ENCODE measurements at regions not wholly inside any gene's neighbourhood (a gene's known extent, or its start where the extent isn't known, plus 50 kb on each side); places are given as distances from the start of the nearest gene placed in this dataset.

DNA sequence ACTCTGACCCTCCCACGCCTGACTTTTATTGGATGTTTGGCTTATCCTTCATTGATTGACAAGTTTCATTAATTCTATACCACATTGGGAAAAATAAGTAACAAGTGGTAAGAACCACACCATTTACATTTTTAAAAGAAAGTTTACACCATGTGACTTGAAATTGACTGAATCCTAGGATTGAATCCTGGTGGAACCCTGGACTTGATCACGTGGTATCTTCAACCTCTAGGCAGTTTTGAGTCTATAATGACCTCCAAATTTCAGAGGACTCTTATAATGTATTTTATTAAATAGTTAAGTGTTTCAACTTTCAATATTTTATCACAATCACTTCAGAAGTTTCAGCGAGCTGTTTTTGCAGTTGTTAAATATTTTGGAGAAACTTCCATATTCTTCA lies 172.0 kb downstream of the SLC6A15 start:
- no peak for DNase-seq

DNA sequence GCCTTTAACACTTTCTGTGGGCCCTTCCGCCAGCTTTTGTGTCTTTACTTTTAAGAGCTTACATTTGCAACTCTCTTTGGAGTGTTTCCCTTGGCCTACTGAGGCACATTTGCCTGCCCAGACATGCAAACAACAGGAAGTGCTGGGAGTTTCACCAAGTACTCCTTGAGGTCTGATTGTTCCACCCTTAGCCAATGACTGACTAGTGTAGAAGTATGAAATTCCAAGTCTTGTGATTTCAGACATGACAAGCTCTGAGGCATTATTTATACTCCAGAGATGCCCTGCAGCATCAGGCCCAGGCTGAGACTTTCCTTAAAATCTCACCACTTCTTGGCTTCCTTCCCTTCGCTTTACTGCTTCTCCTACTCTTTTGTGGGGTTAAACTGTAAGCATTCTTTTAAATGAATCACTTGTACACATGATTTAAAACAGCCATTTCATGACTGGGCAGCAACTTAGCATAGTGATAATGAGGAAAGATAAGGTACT lies 174.1 kb downstream of the SLC6A15 start:
- DNase-seq, result no peak

GRCh38 chr12:84732828-84733340 lies 179.7 kb downstream of the SLC6A15 start:
- no peak for DNase-seq

GRCh38 chr12:84730561-84731162 lies 181.9 kb downstream of the SLC6A15 start:
- no peak for DNase-seq

DNA sequence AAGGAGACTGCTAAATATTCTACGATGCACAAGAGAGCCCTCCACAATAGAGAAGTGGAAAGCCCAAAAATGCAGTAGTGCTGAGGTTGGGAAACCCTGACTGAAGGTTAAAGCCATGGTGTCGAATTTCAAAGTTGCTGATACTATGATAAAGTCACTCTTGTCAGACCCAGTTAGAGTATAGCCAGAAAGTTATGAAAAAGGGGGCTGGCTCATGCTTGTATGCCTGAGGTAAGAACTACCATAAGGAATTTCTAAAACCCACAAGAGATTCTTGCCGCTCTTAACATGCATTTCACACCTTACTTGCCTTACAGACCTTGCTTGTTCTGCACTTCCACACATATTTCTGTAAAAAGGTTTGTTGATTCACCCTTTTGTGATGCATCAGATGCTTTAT lies 184.6 kb downstream of the SLC6A15 start:
- DNase-seq, result no peak

GRCh38 chr12:84726780-84727179 lies 185.8 kb downstream of the SLC6A15 start:
- no peak for DNase-seq

- no peak for DNase-seq
Observed at GRCh38 chr12:84723988-84724387, 188.6 kb downstream of the SLC6A15 start.

DNA sequence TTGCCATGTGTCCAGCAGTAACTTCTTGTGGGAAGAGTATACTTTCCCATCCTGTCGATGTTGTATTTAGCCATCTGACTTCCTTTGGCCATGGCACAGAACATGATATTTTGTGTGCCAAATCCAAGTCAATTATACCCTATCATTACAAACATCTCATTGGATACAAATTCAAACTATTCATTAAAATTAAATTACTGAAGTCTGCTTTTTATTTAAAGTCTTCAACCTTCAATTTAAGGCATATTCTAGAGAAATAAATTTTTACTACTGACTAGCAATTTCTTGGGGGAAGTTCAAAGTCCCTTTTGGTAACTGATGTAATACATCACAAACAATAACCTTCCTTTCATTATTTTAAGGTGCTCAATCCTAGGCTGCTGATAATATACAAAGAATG lies 192.6 kb downstream of the SLC6A15 start:
- no peak for DNase-seq

DNA sequence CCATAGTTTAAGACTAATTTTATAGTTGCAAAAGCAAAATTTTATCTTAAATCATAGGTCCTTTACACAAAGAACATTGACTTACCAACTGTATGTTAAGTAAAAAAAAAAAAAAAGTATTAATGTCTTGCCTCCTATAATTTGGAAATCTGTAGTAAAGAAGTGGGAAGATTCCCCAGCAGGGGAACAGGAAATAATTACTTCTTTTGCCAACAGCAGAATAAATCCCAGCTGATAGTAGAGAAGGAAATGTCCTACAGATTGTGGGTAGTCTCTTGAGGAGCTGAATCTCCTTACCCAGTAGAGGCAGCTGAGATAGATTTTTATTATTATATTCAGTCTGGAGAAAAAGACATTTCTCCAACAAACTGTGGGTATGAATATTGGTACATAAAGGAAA lies 193.7 kb downstream of the SLC6A15 start:
- DNase-seq, result no peak

DNA sequence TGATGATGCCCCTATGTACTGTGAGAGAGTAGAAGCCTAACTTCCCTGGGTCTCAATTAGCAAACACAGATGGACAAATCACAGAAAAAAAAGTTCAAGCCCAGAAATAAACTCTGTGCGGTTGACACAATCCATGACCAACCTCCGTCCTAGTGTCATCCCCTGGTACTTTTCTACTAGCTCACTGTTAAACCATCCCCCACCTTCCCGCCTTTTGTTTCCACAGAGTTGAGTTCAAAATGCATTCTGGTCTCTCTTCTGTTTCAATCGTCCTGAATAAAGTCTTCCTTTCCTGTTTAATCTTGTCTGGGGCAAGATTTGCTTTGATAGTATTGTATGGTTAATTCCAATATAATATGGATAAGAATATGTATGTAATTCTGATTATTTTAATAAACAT lies 199.9 kb downstream of the SLC6A15 start:
- no peak for DNase-seq

- DNase-seq, result no peak
Observed at GRCh38 chr12:84706374-84706773, 206.2 kb downstream of the SLC6A15 start.

DNA sequence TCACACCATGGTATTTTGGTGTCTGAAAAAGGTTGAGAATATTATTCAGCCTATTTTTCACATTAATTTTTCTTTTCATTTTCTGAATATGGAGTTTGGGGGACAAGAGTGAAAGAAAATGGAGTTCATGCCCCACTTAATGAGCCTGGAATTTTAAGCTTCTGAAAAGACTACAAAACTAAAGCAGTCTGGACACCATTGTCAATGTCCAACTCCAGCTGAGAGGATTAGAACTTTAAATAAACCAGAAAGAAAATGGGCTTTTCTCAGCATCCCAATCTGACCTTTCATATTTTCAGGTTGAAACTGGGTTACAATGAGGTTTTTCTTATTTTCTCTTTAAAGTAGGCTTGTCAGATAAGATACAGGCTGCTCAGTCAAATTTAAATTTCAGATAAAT lies 207.7 kb downstream of the SLC6A15 start:
- DNase-seq, result no peak

GRCh38 chr12:84702001-84702400 lies 210.6 kb downstream of the SLC6A15 start:
- DNase-seq, result no peak

DNA sequence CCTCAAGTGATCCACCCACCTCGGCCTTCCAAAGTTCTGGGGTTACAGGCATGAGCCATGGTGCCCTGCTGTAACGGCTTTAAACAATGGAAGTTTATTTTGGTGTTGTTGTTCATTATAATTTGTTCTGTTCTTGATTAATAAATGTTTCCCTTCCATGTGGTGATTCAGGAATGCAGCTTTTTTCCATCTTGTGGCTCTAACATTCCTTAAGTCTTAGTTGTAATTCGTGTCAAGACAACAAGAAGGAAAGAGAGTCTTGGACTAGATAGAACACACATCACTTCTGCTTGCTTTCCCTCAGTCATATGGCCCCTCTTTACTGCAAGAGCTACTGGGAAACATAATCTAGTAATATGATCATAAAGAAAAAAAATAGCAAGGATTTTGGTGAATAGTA lies 211.6 kb downstream of the SLC6A15 start:
- DNase-seq, result no peak

GRCh38 chr12:84698576-84699333 lies 213.8 kb downstream of the SLC6A15 start:
- DNase-seq, result no peak

DNA sequence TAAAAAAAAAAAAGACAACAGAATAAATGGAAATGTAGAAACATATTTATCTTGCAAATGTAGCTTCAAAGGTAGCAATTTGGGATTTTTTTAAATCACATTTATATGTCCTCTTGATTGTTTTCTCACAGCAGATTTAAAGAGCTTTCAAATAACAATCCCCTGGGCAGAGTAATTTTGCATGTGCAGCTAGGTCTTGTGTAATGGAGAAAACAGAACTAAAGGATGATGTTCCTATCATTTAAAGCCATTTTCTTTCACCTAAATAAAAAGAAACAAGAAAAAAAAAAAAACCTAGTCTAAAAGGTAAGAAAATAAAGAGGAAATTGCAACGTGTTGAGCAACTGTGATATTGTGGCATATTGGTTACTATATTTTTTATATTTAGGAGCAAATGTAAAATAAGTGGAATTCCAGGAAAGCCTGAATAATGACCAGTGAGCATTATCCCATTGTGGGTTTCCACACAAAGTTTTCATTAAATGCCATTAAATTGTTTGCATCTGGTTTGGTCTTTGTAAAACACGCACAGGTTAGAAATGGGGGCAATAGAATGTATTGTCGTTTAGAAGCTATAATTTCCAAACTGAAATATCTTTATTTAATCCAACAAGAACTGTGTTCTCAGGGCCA lies 215.6 kb downstream of the SLC6A15 start:
- no peak for DNase-seq

GRCh38 chr12:84696281-84696680 lies 216.3 kb downstream of the SLC6A15 start:
- no peak for DNase-seq

DNA sequence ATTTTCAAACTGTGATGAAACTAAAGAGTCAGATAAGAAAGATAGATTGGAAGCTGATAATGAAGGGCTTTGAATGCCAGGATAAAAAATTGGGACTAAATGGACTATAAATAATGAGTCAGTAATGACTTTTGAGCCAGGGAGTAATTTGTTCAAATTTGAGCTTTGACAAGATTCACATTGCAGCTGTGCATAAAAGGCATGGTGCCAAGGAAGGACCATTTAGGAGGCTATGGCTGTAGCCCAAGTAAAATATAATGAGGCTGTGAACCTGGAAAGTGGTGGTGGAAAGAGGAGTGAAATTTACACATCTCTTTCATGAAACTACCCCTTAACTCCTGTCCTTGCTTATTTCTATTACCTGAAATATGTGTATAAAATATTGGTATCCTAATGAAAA lies 218.5 kb downstream of the SLC6A15 start:
- DNase-seq, result no peak

- DNase-seq, result no peak
Observed at GRCh38 chr12:84692071-84692470, 220.5 kb downstream of the SLC6A15 start.

DNA sequence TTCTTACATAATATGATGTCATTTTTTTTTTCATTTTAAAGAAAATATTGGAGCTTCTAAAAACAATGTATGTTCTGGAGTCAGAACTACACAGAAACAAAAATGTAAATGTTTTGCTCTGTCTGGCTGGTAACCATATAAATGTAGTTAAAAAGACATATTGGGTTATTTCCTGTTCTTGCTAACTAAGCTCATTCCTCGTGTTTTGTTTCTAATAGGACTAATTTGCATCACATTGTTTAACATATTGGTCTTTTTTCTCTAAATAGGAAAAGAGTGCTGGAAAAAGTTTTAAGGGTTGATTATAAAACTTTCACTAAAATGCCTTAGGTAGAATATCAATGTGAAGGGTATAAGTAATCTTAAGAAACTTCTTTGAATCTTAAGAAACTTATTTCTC lies 221.3 kb downstream of the SLC6A15 start:
- no peak for DNase-seq

GRCh38 chr12:84689638-84690037 lies 223.0 kb downstream of the SLC6A15 start:
- DNase-seq, result no peak

DNA sequence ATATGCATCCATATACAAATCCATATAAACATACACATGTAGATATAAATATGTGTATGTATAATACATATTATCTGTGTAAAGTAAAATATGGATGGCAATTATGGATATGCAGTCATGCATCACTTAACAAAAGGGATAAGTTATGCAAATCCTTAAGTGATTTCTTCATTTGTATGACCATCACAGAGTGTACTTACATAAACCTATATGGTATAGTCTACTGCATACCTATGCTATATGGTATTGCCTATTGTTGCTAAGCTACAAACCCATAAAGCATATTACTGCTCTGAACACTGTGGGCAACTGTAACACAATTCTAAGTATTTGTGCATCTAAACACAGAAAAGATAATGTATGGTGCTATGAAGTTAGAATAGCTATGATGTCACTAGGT lies 227.2 kb downstream of the SLC6A15 start:
- DNase-seq, result no peak

GRCh38 chr12:84676787-84677186 lies 235.8 kb downstream of the SLC6A15 start:
- DNase-seq, result no peak

GRCh38 chr12:84661786-84662185 lies 250.8 kb downstream of the SLC6A15 start:
- no peak for DNase-seq
